ENCODE measurements at regions not wholly inside any gene's neighbourhood (a gene's known extent, or its start where the extent isn't known, plus 50 kb on each side); places are given as distances from the start of the nearest gene placed in this dataset.

DNA sequence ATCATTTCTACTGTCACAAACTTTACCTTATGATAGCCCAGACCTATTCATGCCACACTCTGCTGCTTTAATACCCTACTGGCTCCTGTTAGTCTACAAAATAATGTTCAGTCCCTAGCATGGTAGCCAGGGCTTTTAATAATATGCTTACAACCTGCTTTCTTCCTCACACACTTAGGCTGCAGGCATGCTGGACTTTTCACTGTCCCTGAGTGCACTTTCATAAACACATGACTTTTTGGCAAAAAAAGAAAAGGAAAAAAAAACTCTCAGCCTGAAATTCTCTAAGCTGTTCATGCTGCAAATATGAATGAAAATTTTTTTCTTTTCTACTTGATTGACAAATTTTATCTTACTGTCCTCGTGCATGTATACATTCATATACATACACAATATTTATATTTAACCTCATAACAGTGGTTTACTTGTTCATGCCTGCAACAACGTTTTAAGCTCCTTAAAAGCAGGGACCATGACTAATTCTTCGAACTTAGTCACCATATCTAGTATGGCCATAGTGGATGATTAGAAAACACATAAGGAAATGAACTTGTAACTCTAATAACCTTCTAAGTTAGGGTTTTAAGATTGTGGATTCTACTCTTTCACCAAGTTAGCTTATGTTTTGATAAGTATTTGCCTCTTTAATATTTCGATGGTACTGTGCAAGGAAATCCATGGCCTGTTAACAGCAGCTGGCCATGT is 229.5 kb downstream of the SPCS3 start:
- in situ Hi-C loops (cut with HindIII; ENCODE audit: low pct_ligation_motif_present, low pct_unique_long_range_greater_than_20kb, low sequenced_read_pairs): no loop called here
- no peak for DNase-seq

DNA sequence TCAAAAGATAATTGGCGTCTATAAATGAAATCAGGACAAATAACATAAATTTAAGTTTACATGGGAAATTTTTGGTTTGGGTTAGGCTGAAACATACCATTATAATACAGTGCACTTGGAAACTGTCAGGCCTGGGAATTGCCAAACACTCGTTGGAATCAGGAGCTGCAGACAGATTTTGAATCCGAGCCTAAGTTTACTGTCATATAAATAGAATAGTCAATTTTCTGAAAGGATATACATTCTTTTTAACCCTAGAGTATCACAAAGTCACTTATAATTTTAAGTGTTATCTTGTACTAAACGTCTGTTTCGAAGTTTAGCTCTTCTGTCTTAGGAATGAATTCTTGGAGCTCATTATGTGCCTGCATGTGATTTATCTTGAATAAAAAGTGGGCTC is 234.1 kb downstream of the VEGFC start:
- in situ Hi-C loops (cut with HindIII; ENCODE audit: low pct_ligation_motif_present, low pct_unique_long_range_greater_than_20kb, low sequenced_read_pairs): no loop called here

DNA sequence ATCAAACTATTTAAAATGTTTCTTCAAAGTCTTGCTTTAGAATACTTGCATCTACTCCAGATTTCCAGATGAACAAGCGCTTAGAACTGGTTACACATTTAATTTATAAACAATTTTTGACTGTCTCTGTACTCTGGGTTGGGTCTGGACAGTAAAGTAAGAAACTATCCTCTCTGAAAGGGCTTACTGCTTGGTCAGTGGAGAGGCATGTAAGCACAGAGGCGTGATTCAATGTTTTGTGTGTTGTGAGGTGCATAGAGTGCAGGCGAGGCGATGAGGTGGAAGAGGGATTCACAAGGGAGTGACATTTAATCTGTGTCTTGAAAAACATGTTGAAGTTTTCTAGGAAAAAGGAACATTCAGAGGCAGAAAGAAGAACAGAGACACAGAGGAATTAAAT is 231.4 kb downstream of the VEGFC start:
- DNase-seq: no peak
- in situ Hi-C loops (cut with HindIII; ENCODE audit: low pct_ligation_motif_present, low pct_unique_long_range_greater_than_20kb, low sequenced_read_pairs): no loop called here

More for the DNA sequence above, 234.1 kb downstream of the VEGFC start:
- DNase-seq: no peak

DNA sequence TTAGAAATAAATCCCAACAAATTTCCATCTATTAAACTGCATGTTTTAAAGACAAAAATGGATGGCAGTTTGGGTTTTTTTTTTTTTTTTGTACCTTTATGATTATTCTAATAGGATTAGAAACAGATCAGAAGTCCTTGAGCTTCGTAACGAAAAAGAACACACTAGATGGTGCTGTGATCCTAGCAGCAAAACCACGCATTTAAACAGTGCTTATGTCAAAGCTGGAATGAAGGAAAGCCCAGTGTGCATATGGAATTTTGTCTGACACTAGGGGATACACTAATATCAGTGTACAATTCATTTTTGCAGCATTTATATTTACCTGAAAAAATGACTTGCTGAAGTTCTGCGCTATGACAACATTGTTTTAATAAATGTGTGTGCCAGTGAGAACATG is 229.1 kb downstream of the VEGFC start:
- DNase-seq: no peak
- in situ Hi-C loops (cut with HindIII; ENCODE audit: low pct_ligation_motif_present, low pct_unique_long_range_greater_than_20kb, low sequenced_read_pairs): no loop called here

DNA sequence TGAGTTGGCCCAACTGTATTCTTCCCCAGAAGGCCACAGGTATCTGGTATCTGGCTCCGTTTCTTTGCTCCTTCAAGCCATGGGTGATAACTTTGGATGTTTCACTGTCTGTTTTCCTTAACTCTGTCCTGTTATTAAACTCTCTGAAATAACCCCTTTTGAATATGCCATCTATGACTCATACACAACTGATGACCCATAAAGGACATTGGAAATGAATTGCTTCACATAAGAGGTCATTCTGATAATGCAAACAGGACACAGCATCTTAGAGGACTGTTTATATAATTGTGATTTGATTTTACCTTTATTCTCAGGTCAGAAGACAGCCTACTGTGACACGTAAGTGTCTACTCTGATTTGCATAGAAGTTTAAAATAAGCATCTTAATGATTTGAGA is 227.7 kb downstream of the VEGFC start:
- in situ Hi-C loops (cut with HindIII; ENCODE audit: low pct_ligation_motif_present, low pct_unique_long_range_greater_than_20kb, low sequenced_read_pairs): no loop called here
- DNase-seq: no peak

DNA sequence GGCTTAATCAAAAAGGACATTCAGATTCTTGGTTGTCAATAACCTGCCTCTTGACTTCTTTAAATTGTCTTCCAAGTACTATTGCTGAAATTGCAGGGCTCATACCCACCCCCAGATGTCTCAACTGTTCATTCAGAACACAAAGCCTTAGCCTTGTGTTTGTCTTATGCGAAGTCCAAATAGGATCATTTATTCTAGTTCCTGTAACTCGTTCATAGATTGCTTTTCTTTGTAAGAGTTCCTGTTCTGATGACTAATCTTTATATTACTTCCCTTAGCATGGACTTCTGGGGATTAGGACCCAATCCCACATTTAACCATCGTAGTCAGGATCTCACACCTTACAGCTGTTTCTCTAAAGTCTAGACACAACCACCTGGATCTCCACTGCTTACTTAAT is 226.0 kb downstream of the VEGFC start:
- DNase-seq: no peak
- in situ Hi-C loops (cut with HindIII; ENCODE audit: low pct_ligation_motif_present, low pct_unique_long_range_greater_than_20kb, low sequenced_read_pairs): no loop called here

DNA sequence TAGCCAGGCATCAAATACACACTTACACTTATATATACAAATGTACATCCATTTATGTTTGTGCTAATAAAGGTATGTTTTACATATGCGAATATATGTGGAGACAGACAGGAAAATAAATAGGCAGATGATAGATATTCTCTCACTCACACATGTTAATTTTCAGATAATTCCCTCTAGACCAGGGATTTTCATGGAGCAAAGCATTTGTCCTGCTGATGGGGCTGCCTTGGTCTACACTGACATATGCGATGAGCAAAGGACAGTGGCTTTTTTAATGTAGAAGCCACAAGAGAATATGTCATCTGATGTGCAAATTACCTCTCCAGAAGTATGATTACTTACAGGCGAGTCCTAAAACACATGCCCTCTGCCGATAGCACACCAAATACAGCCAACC is 224.5 kb downstream of the VEGFC start:
- DNase-seq: no peak
- in situ Hi-C loops (cut with HindIII; ENCODE audit: low pct_ligation_motif_present, low pct_unique_long_range_greater_than_20kb, low sequenced_read_pairs): no loop called here

DNA sequence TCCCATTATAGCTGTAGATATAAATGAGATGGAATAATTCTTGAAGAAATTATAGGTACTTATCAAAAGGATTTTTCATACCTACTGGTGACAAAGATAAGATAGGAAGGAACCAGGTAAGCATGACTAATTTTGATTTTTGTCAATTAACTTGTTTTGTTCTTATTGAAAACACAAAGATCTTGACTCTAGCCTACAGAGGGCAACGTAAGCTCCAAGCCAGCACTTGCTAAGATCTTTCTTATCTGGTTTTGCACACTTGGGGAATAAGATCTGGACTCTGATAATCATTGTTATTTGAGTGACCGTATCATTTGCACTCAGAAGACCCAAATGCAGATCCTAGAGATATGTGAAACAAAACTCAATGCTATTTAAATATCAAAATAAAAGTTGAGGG is 223.4 kb downstream of the VEGFC start:
- DNase-seq: no peak
- in situ Hi-C loops (cut with HindIII; ENCODE audit: low pct_ligation_motif_present, low pct_unique_long_range_greater_than_20kb, low sequenced_read_pairs): no loop called here

DNA sequence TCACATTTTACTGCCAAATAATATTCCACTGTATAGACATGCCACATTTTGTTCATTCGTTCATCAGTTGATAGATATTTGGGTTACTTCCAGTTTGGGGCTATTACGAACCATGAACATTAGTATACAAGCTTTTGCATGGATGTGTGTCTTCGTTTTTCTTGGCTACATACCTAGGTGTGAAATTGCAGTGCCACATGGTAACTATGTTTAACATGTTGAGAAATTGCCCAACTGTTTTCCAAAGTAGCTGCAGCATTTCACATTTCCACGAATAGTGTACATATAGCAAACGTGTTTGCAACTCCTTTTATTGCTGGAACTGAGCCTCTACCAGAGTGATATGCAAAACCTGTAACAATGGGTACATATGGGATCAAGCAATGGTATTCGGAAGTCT is 221.5 kb downstream of the VEGFC start:
- DNase-seq: no peak
- in situ Hi-C loops (cut with HindIII; ENCODE audit: low pct_ligation_motif_present, low pct_unique_long_range_greater_than_20kb, low sequenced_read_pairs): no loop called here

DNA sequence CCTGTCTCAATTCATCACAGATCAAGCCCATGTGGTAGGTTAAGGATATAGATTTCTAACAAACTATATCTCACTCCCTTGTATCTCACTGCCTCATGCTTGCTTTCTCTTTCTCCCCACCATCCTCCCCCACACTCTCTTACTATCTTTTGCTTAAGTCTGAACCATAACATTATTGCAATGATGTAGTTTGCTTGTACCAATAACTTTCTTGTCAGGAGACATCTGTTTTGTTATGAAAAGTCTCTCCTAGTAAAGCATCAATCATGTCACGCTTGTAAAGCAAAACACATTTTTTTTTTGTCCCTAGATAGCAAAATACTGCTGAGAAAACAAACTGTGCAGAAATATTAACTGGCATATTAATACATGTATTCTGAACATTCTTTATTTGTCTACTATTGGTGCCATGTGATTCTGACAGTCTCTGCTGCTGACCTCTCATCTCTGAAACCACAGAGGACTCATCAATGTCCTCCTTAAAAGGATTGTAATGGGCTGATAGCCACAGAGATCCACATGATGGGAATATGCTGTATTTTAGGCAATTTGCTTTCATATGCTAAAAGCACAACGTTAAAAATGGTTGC is 217.5 kb downstream of the VEGFC start:
- in situ Hi-C loops (cut with HindIII; ENCODE audit: low pct_ligation_motif_present, low pct_unique_long_range_greater_than_20kb, low sequenced_read_pairs): no loop called here

DNA sequence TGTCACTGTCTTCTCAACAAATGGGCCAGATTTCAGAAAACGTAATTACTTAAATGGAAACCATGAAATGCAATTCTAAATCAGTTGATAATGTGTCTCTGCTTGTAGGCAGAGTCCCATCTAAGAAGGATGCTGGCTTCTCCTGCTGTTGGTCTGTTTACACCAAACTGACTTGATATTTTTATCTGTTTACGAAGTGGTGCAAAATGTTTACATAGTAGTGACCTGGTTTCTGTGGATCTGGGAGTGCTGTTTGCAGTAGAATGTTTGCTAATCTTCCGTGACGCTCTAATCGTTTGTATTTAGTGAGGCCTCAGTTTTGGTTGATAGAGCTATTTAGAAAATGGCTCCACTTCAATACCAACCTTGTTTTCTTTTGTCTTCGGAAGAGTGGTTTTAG is 213.5 kb downstream of the VEGFC start:
- in situ Hi-C loops (cut with HindIII; ENCODE audit: low pct_ligation_motif_present, low pct_unique_long_range_greater_than_20kb, low sequenced_read_pairs): no loop called here
- DNase-seq: no peak

More for the DNA sequence above, 217.5 kb downstream of the VEGFC start:
- DNase-seq: no peak

DNA sequence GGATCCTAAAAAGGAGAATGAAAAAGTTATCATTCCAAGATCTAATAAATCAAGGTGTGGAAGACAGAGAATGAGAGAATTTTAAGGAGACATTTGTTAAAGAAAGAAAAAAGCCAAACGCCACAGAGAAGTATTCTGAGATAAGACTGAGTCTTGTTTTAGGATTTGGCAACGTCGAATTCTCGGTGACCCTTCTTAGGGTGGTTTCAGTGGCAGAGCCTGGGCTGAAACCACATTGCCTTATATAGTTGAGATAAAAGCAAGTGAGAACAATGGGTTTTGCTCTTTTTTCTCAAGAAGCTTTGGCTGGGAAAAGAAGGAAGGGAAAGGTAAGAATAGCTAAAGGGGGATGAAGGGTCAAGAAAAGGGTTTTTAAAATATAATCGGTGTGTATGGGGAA is 209.4 kb downstream of the VEGFC start:
- DNase-seq: no peak
- in situ Hi-C loops (cut with HindIII; ENCODE audit: low pct_ligation_motif_present, low pct_unique_long_range_greater_than_20kb, low sequenced_read_pairs): no loop called here

DNA sequence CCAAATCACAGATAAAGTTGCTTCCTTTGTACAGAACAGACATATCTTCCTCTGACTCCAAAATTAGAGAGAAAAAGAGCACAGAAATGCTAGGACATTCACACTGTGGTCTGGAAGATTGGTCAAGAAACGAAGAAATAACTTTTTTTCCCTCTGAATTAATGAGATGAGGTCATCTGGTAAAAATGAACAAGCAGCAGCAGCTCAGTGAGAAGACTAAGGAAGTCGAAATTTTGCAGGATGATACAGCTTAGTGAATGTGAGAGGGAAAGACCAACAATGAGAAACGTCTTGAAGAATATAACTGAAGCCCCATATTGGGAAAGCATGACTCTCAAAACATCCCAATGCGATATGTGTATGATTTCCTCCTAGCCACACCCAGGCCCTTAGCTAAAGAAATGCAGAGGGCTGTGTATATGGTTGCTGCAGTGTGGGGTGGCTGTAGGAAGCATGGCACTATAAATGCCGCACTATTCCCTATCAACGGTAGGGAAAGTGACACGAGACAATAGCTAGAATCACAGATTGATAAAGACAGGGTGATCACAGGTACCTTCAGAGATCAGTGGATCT is 208.6 kb downstream of the VEGFC start:
- in situ Hi-C loops (cut with HindIII; ENCODE audit: low pct_ligation_motif_present, low pct_unique_long_range_greater_than_20kb, low sequenced_read_pairs): no loop called here

DNA sequence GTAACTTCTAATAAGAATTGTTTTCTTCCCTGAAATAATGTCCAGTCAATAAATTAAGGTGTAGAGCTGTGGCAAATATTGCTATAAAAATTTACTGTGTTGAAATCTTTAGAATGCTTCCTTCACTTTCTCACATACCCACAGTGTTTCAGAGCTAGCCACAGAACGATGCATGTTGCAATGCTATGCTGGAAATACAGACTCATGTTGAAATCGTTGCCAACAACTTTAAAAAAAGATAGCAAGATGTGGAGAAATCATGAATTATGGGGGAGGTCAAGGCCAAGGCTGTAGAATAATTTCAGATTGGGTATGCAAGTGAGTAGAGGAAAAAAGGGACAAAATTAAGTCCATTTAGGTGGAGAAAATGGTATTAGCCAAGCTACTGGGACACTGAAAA is 204.8 kb downstream of the VEGFC start:
- in situ Hi-C loops (cut with HindIII; ENCODE audit: low pct_ligation_motif_present, low pct_unique_long_range_greater_than_20kb, low sequenced_read_pairs): no loop called here
- no peak for DNase-seq

More for the DNA sequence above, 208.6 kb downstream of the VEGFC start:
- no peak for DNase-seq

DNA sequence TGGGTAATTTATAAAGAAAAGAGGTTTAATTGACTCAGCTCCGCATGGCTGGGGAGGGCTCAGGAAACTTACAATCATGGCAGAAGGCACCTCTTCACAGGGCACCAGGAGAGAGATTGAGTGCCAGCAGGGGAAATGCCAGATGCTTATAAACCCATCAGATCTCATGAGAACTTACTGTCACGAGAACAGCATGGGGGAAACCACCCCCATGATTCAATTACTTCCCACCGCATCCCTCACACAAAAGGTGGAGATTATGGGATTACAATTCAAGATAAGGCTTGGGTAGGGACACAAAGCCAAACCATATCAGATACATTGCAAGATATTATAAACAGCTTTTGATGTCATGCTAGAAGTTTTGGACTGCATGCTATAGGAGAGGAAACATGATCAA is 204.3 kb downstream of the VEGFC start:
- in situ Hi-C loops (cut with HindIII; ENCODE audit: low pct_ligation_motif_present, low pct_unique_long_range_greater_than_20kb, low sequenced_read_pairs): no loop called here
- DNase-seq: no peak

DNA sequence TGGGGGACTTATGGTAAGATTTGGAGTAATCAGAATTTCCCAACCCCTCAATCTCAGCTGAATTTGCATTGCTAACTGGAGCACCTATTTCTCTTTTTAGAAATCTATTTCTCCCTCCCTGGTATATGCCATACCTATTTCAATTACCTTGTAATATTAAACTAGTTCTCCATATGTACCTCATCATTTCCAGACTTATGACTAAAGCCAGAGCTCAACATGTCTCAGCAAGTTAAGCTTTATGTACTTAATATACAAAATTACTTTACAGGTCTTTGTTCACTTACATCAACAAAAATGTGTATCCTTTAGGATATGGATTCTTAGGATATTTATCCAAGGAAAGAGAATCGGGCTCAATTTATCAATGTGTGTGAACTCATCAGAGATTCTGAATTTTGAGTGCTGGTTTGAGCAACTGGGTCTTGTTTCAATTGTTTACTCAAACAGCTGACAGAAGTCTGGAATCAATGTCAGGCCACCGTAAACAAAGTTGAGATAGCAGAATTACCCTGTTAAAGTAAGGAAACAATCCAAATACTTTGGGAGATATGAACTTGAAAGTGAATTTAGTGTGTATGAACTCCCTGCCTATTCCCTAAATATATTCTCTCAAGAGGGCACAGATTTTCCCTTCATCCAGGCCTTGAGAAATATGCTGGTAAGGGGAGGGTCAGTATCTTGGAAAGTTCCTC is 199.6 kb downstream of the VEGFC start:
- in situ Hi-C loops (cut with HindIII; ENCODE audit: low pct_ligation_motif_present, low pct_unique_long_range_greater_than_20kb, low sequenced_read_pairs): no loop called here
- DNase-seq: no peak

DNA sequence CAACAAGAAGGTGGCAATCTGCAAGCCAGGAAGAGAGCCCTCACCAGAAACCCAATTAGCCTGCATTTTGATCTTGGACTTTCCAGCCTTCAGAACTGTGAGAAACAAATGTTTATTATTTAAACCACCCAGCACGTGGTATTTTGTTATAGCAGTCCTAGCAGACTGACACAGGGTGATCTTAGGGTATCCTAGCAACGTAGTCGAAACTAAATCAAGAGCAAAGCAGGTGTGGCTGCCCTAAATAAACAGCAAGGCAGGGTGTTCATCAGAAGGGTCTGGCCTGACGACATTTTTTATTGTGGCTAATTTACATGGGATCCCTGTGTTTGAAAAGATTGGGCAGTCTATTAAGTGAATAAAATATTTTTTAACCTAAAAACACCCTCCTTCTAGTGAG is 198.8 kb downstream of the VEGFC start:
- no peak for DNase-seq
- in situ Hi-C loops (cut with HindIII; ENCODE audit: low pct_ligation_motif_present, low pct_unique_long_range_greater_than_20kb, low sequenced_read_pairs): no loop called here

DNA sequence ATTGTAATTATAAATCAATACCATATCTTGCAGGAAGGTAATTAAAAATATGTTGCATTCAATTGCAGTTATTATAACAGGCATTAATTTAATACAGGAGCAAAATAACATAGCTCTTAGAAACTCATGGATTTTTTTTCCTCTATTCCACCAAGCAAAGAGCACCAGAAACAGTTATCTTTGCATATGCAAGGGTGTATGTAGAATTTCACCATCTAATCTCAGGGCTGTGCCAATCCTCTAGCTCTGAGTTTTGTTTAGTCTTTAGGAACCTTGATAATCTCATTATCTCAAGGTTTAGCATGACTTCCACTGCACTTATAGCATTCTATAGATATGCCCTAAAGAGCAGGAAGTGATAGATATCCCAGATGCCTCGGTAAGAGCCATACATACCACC is 197.5 kb downstream of the VEGFC start:
- DNase-seq: no peak
- in situ Hi-C loops (cut with HindIII; ENCODE audit: low pct_ligation_motif_present, low pct_unique_long_range_greater_than_20kb, low sequenced_read_pairs): no loop called here

DNA sequence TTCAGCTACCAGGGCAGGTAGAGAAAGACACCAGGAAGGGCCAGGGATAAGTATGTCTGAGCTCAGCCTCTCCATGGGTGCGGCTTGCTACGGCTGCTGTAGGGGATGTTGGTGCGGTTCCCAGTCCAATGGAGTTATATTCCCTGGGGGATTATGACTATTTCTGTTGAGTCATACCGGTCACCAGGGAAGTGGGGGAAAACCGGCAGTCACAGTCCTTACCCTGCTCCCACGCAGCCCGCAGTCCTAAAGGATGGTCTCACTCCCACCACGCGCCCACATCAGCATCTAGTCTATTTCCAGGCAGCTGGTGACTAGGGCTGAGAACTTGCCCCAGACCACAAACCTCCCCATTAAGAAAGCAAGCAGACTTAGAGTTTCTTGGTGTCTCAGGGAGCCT is 191.6 kb downstream of the VEGFC start:
- in situ Hi-C loops (cut with HindIII; ENCODE audit: low pct_ligation_motif_present, low pct_unique_long_range_greater_than_20kb, low sequenced_read_pairs): no loop called here
- DNase-seq: no peak

DNA sequence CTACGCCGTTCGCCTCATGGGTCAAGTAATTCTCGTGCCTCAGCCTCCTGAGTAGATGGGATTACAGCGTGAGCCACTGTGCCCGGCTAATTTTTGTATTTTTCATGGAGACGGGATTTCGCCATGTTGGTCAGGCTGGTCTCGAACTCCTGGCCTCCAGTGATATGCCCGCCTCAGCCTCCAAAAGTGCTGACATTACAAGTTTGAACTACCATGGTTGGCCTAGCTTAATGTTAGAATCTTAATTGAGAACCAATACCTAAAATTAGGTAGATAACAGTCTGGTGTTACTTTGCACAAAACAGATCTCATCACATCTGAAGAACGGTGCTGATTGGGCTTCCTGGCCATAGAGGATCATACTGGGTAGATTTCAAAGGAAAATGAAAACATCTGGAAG is 184.9 kb downstream of the VEGFC start:
- in situ Hi-C loops (cut with HindIII; ENCODE audit: low pct_ligation_motif_present, low pct_unique_long_range_greater_than_20kb, low sequenced_read_pairs): no loop called here

More for the DNA sequence above, 184.9 kb downstream of the VEGFC start:
- DNase-seq: no peak
